Neural progenitor cell (in vitro differentiated cells): ENCODE measurements at regions not wholly inside any gene's neighbourhood (a gene's known extent, or its start where the extent isn't known, plus 50 kb on each side); places are given as distances from the start of the nearest gene placed in this dataset.

Experiments used
- CTCF ChIP-seq: fragments of 200-600 bp; sonication (generic); IDR thresholded peaks from 2 replicates; pipeline ENCODE4 v1.5.1; 2017; ENCODE audit warnings: antibody characterized with exemption, mild to moderate bottlenecking
- EZH2phosphoT487 ChIP-seq: fragments of 200-600 bp; sonication (generic); IDR thresholded peaks from 2 replicates; pipeline ENCODE4 v1.6.1; 2017; ENCODE audit warnings: antibody characterized with exemption

GRCh38 chr1:157380523-157380922, 171.8 kb downstream of the FCRL5 start:
- TF ChIP-seq CTCF (no peak), EZH2phosphoT487 (no peak)
